ENCODE measurements at regions not wholly inside any gene's neighbourhood (a gene's known extent, or its start where the extent isn't known, plus 50 kb on each side); places are given as distances from the start of the nearest gene placed in this dataset.
"Not testable (repeated sequence)": the region's sequence is repeated elsewhere in the genome, so short reads cannot be mapped to it uniquely, and the experiment has no call there.

GRCh38 chr13:87172166-87172835 is 498.9 kb upstream of the SLITRK5 start:
- DNase-seq (no peak), ATAC-seq (no peak)
- intact Hi-C loops (cut with DNase I), result no loop called here
- WGBS, 3 donors, result 43 to 51% (median 49%) methylated on average over 7 of the region's 7 CpGs
- Histone ChIP-seq H3K4me3 (no peak overlapping the region), H3K27me3 (ENCODE audit: insufficient read depth in 3 of 3, low read length in 2 of 3) (no peaks in the 10 kb centered on the region), H3K4me1 (no peaks in the 10 kb centered on the region), H3K27ac (no peak overlapping the region), H3K9me3 (no peaks in the 10 kb centered on the region), H3K36me3 (ENCODE audit: insufficient read depth in 1 of 2, low read depth in 1 of 2) (no peaks in the 10 kb centered on the region)
- no peak for TF ChIP-seq CTCF (IDR thresholded peaks at IDR 0.05)

- H3K4me1 ChIP-seq; H3K4me3 ChIP-seq; H3K27ac ChIP-seq; DNase-seq; intact Hi-C loops (cut with DNase I); H3K27me3 ChIP-seq (ENCODE audit: insufficient read depth in 3 of 3, low read length in 2 of 3); H3K36me3 ChIP-seq (ENCODE audit: insufficient read depth in 1 of 2, low read depth in 1 of 2); H3K9me3 ChIP-seq; ATAC-seq: not testable (repeated sequence)
- WGBS, 3 donors, result 94 to 95% (median 95%) methylated on average over 6 of the region's 6 CpGs
Observed at GRCh38 chr13:87185138-87185537, 486.0 kb upstream of the SLITRK5 start.

- ATAC-seq; intact Hi-C loops (cut with DNase I); H3K36me3 ChIP-seq (ENCODE audit: insufficient read depth in 1 of 2, low read depth in 1 of 2); H3K9me3 ChIP-seq; H3K4me1 ChIP-seq; H3K27ac ChIP-seq; H3K4me3 ChIP-seq; H3K27me3 ChIP-seq (ENCODE audit: insufficient read depth in 3 of 3, low read length in 2 of 3); DNase-seq: not testable (repeated sequence)
- WGBS, 3 donors, result 82 to 90% (median 84%) methylated on average over 4 of the region's 4 CpGs
Observed at GRCh38 chr13:87186647-87187046, 484.5 kb upstream of the SLITRK5 start.

- 75 to 80% (median 78%) methylated on average over 8 of the region's 8 CpGs for WGBS, 3 donors
- intact Hi-C loops (cut with DNase I); ATAC-seq: not testable (repeated sequence)
Observed at GRCh38 chr13:87191485-87191884, 479.7 kb upstream of the SLITRK5 start.

GRCh38 chr13:87198371-87198770 is 472.8 kb upstream of the SLITRK5 start:
- H3K27me3 ChIP-seq (ENCODE audit: insufficient read depth in 3 of 3, low read length in 2 of 3), result no peaks in the 10 kb centered on the region
- ATAC-seq (no peak), DNase-seq (no peak)
- H3K9me3 ChIP-seq, result no peaks in the 10 kb centered on the region
- 48 to 55% (median 49%) methylated on average over 3 of the region's 3 CpGs for WGBS, 3 donors
- intact Hi-C loops (cut with DNase I), result no loop called here
- H3K36me3 ChIP-seq (ENCODE audit: insufficient read depth in 1 of 2, low read depth in 1 of 2), result no peaks in the 10 kb centered on the region
- no peak for TF ChIP-seq CTCF (IDR thresholded peaks at IDR 0.05)
- no peak overlapping the region for H3K4me3 ChIP-seq
- no peaks in the 10 kb centered on the region for H3K4me1 ChIP-seq
- no peak overlapping the region for H3K27ac ChIP-seq

More at GRCh38 chr13:87191485-87191884, 479.7 kb upstream of the SLITRK5 start:
- H3K9me3 ChIP-seq; H3K27ac ChIP-seq; H3K4me3 ChIP-seq; H3K27me3 ChIP-seq (ENCODE audit: insufficient read depth in 3 of 3, low read length in 2 of 3); H3K36me3 ChIP-seq (ENCODE audit: insufficient read depth in 1 of 2, low read depth in 1 of 2); DNase-seq; H3K4me1 ChIP-seq: not testable (repeated sequence)

GRCh38 chr13:87206708-87207107 is 464.5 kb upstream of the SLITRK5 start:
- no peaks in the 10 kb centered on the region for H3K36me3 ChIP-seq (ENCODE audit: insufficient read depth in 1 of 2, low read depth in 1 of 2)
- no peak overlapping the region for H3K4me3 ChIP-seq
- no peak for TF ChIP-seq CTCF (IDR thresholded peaks at IDR 0.05)
- no peak overlapping the region for H3K27ac ChIP-seq
- H3K27me3 ChIP-seq (ENCODE audit: insufficient read depth in 3 of 3, low read length in 2 of 3), result no peaks in the 10 kb centered on the region
- H3K4me1 ChIP-seq, result no peaks in the 10 kb centered on the region
- no peak for DNase-seq
- WGBS, 3 donors, result 83 to 91% (median 91%) methylated on average over 6 of the region's 6 CpGs
- intact Hi-C loops (cut with DNase I), result no loop called here
- ATAC-seq, result no peak
- no peaks in the 10 kb centered on the region for H3K9me3 ChIP-seq
